ENCODE measurements at regions not wholly inside any gene's neighbourhood (a gene's known extent, or its start where the extent isn't known, plus 50 kb on each side); places are given as distances from the start of the nearest gene placed in this dataset.

DNA sequence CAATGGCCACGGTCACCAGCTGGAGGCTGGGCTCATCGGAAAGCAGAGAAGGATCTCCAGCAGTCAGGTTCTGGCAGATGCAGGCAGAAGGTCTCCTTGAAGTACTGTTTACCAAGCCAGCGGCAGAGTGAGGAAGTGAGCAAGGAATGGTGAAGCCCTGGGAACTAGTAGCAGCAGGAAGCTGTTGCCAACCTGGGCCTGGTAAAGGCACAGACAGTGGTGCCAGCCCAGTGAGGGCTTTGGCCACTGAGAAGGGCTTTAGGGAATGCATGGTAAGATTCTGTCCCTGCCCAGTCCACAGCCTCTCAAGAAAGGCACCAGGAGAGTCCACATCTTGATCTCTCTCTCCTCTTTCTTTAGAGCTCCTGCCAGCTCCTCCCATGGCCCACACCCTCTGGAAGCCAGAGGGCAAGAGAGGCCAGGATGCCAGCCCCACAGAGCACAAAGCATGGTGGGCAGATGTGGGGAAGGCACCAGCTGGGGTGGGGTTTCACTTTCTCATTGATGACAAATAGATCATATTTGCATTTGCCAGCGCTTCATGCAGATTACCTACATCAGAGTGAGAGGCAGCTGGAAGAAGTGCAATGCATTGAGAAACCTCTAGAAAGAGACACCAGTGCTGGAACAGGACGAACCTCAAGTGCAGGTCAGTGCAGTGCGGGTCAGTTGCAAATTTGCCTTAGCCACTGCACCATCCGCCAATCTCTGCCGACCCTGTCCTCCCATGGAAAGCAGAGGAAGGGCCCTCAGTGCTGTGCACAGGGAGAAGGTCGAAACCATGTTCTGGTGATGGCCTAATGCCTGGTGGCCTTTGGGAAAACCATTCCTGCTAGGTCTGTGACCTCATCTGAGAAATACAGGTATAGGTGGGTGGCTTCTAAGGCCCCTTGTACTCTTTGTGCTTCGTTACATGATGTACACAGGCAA, 667.8 kb upstream of the MKI67 start:
- dilution Hi-C loops (cut with MboI; ENCODE audit: extremely low pct_ligation_motif_present, low sequenced_read_pairs): no loop called here
- TF ChIP-seq MYC (IDR thresholded peaks at IDR 0.05; ENCODE audit: low read depth, low read length) (no peak), EZH2 (IDR thresholded peaks at IDR 0.05; ENCODE audit: borderline replicate concordance, low read depth, low read length, severe bottlenecking) (no peak), GATA2 (IDR thresholded peaks at IDR 0.05; ENCODE audit: insufficient read depth, insufficient read length, low read depth, low read length) (no peak), MAX (IDR thresholded peaks at IDR 0.05; ENCODE audit: insufficient read depth, insufficient read length) (no peak), FOS (IDR thresholded peaks at IDR 0.05; ENCODE audit: borderline replicate concordance, insufficient read depth, low read length) (no peak), JUN (IDR thresholded peaks at IDR 0.05; ENCODE audit: borderline replicate concordance, insufficient read depth, insufficient read length, low read depth) (no peak), POLR2AphosphoS5 (IDR thresholded peaks at IDR 0.05; ENCODE audit: insufficient read depth, low read depth, low read length) (no peak), CTCF (IDR thresholded peaks at IDR 0.05; ENCODE audit: extremely low read depth in 1 of 2, insufficient read depth in 1 of 2, low read depth in 1 of 2, low read length in 2 of 2) (no peak), POLR2A (IDR thresholded peaks at IDR 0.05; ENCODE audit: low read depth, low read length) (no peak)
- intact Hi-C loops (cut with micrococcal nuclease): no loop called here
- Histone ChIP-seq H3K9me1 (replicated peaks; ENCODE audit: control insufficient read depth, extremely low read depth, insufficient read depth, low read length) (no peaks in the 10 kb centered on the region), H4K20me1 (replicated peaks; ENCODE audit: control insufficient read depth, extremely low read depth, insufficient read depth, low read length) (no peaks in the 10 kb centered on the region), H3K4me2 (ENCODE audit: insufficient read depth, low read length) (no peak overlapping the region), H3K4me1 (ENCODE audit: control insufficient read depth, extremely low read depth, insufficient read depth, low read length) (no peaks in the 10 kb centered on the region), H3K9ac (replicated peaks; ENCODE audit: extremely low read depth, insufficient read depth, low read length) (no peak overlapping the region), H3K79me2 (ENCODE audit: control insufficient read depth, insufficient read depth, low read length) (no peaks in the 10 kb centered on the region), H3K4me3 (replicated peaks in 1 of 3; ENCODE audit: insufficient read depth in 1 of 3, low read depth in 1 of 3, low read length in 3 of 3) (no peak overlapping the region), H3K36me3 (ENCODE audit: control insufficient read depth in 2 of 2, extremely low read depth in 1 of 2, insufficient read depth in 2 of 2, low read length in 2 of 2) (no peaks in the 10 kb centered on the region), H3K9me3 (replicated peaks; ENCODE audit: control insufficient read depth, insufficient read depth, low read length) (peaks cover 1% of the 10 kb centered on the region), H3K27ac (ENCODE audit: insufficient read depth, low read depth, low read length) (no peak overlapping the region), H3K27me3 (ENCODE audit: control insufficient read depth in 2 of 2, insufficient read depth in 2 of 2, low read length in 2 of 2) (no peaks in the 10 kb centered on the region), H2AFZ (ENCODE audit: low read depth, low read length) (no peak overlapping the region)
- ChIA-PET CTCF (no interaction called here), POLR2A (no interaction called here)
- no peak for DNase-seq (ENCODE audit: low read depth, low spot score)
- BruUV-seq (replicated peaks): no TSS peak
- no peak for FAIRE-seq
